H9 (cell line): ENCODE measurements at regions not wholly inside any gene's neighbourhood (a gene's known extent, or its start where the extent isn't known, plus 50 kb on each side); places are given as distances from the start of the nearest gene placed in this dataset.

Experiments used
- DNase-seq: peaks from one replicate; pipeline ENCODE4 v3.0.0-alpha.2; 2017
- H2AFZ ChIP-seq: one replicate; pipeline ENCODE4 v1.6.1; 2013; ENCODE audit warnings: mild to moderate bottlenecking, low read length, control low read depth, moderate library complexity
- H2AK5ac ChIP-seq: 2 replicates; pipeline ENCODE4 v1.6.1; 2013; ENCODE audit warnings: low read length, control low read depth, mixed read lengths; ENCODE audit not compliant: insufficient read length
- H2BK120ac ChIP-seq: one replicate; pipeline ENCODE4 v1.6.1; 2013; ENCODE audit warnings: low read depth, mild to moderate bottlenecking, low read length, control low read depth, inconsistent platforms; ENCODE audit not compliant: poor library complexity, severe bottlenecking
- H2BK12ac ChIP-seq: 2 replicates; pipeline ENCODE4 v1.6.1; 2013; ENCODE audit warnings: low read length, control low read depth, mixed read lengths, low read depth; ENCODE audit not compliant: insufficient read length
- H2BK15ac ChIP-seq: 2 replicates; pipeline ENCODE4 v1.6.1; 2013; ENCODE audit warnings: low read depth, low read length, control low read depth
- H2BK20ac ChIP-seq: one replicate; pipeline ENCODE4 v1.6.1; 2013; ENCODE audit warnings: low read depth, mild to moderate bottlenecking, low read length, control low read depth, inconsistent platforms; ENCODE audit not compliant: poor library complexity, severe bottlenecking
- H2BK5ac ChIP-seq: 2 replicates; pipeline ENCODE4 v1.6.1; 2013; ENCODE audit warnings: low read length, control low read depth, mixed read lengths; ENCODE audit not compliant: insufficient read length
- H3K14ac ChIP-seq: 2 replicates; pipeline ENCODE4 v1.6.1; 2013; ENCODE audit warnings: low read length, control low read depth; ENCODE audit not compliant: insufficient read depth
- H3K18ac ChIP-seq: 2 replicates; pipeline ENCODE4 v1.6.1; 2013; ENCODE audit warnings: low read depth, mild to moderate bottlenecking, mixed read lengths, low read length, control low read depth; ENCODE audit not compliant: insufficient read length
- H3K23ac ChIP-seq: 2 replicates; pipeline ENCODE4 v1.6.1; 2013; ENCODE audit warnings: low read length, control low read depth, mixed read lengths, low read depth; ENCODE audit not compliant: insufficient read length
- H3K23me2 ChIP-seq: 2 replicates; pipeline ENCODE4 v1.6.1; 2013; ENCODE audit warnings: low read depth, mild to moderate bottlenecking, mixed read lengths, low read length, control low read depth; ENCODE audit not compliant: insufficient read length, poor library complexity, severe bottlenecking
- H3K27ac ChIP-seq: 2 replicates; pipeline ENCODE4 v1.5.1; 2013; ENCODE audit warnings: low read length, control low read depth, mixed read lengths, low read depth; ENCODE audit not compliant: insufficient read length
- H3K27me3 ChIP-seq: 2 replicates; pipeline ENCODE4 v1.6.1; 2013; ENCODE audit warnings: low read length, control low read depth, inconsistent platforms; ENCODE audit not compliant: insufficient read depth
- H3K4ac ChIP-seq: 2 replicates; pipeline ENCODE4 v1.6.1; 2013; ENCODE audit warnings: low read depth, mild to moderate bottlenecking, control low read depth, inconsistent platforms, low read length, moderate library complexity
- H3K4me1 ChIP-seq: 2 replicates; pipeline ENCODE4 v1.6.1; 2013; ENCODE audit warnings: low read length, control low read depth, inconsistent platforms; ENCODE audit not compliant: insufficient read depth
- H3K4me2 ChIP-seq: 2 replicates; pipeline ENCODE4 v1.6.1; 2013; ENCODE audit warnings: low read length, control low read depth, mixed read lengths; ENCODE audit not compliant: insufficient read length, insufficient read depth
- H3K56ac ChIP-seq: 2 replicates; pipeline ENCODE4 v1.6.1; 2013; ENCODE audit warnings: low read depth, mild to moderate bottlenecking, mixed read lengths, low read length, control low read depth; ENCODE audit not compliant: insufficient read length
- H3K79me1 ChIP-seq: 2 replicates; pipeline ENCODE4 v1.6.1; 2013; ENCODE audit warnings: low read depth, mild to moderate bottlenecking, moderate library complexity, low read length, control low read depth, inconsistent platforms; ENCODE audit not compliant: insufficient read depth, poor library complexity, severe bottlenecking
- H3K79me2 ChIP-seq: 2 replicates; pipeline ENCODE4 v1.6.1; 2013; ENCODE audit warnings: low read length, control low read depth, inconsistent platforms; ENCODE audit not compliant: insufficient read depth
- H3K9ac ChIP-seq: 2 replicates; pipeline ENCODE4 v1.6.1; 2013; ENCODE audit warnings: low read length, control low read depth, mixed read lengths; ENCODE audit not compliant: insufficient read length; ENCODE audit errors: extremely low read depth
- H3K9me3 ChIP-seq: one replicate; pipeline ENCODE4 v1.6.1; 2013; ENCODE audit warnings: low read depth, low read length, inconsistent platforms; ENCODE audit not compliant: control insufficient read depth
- H3T11ph ChIP-seq: one replicate; pipeline ENCODE4 v1.6.1; 2013; ENCODE audit warnings: mild to moderate bottlenecking, low read length, control low read depth, inconsistent platforms
- H4K20me1 ChIP-seq: one replicate; pipeline ENCODE4 v1.6.1; 2013; ENCODE audit not compliant: control insufficient read depth, insufficient read length, insufficient read depth
- H4K5ac ChIP-seq: 2 replicates; pipeline ENCODE4 v1.6.1; 2013; ENCODE audit warnings: low read depth, mild to moderate bottlenecking, mixed read lengths, low read length, control low read depth; ENCODE audit not compliant: insufficient read length
- H4K8ac ChIP-seq: replicated peaks from 2 replicates; pipeline ENCODE4 v1.6.1; 2013; ENCODE audit warnings: low read length, control low read depth, mixed read lengths, low read depth; ENCODE audit not compliant: insufficient read length
- H4K91ac ChIP-seq: 2 replicates; pipeline ENCODE4 v1.6.1; 2013; ENCODE audit warnings: low read depth, mild to moderate bottlenecking, moderate library complexity, mixed read lengths, low read length, control low read depth; ENCODE audit not compliant: insufficient read length
- H3K27ac Mint-ChIP-seq, 3 experiments: 2 replicates in 2 of 3; 3 replicates in 1 of 3; pipeline ENCODE4 v1.8.0; 2020 to 2021; ENCODE audit warnings: mixed read lengths in 3 of 3, mild to moderate bottlenecking in 1 of 3, moderate library complexity in 1 of 3
- H3K27me3 Mint-ChIP-seq: 2 replicates; pipeline ENCODE4 v1.8.0; 2021; ENCODE audit warnings: low read depth, mild to moderate bottlenecking, moderate library complexity, mixed read lengths
- H3K36me3 Mint-ChIP-seq, 3 experiments: 2 replicates in 2 of 3; 3 replicates in 1 of 3; pipeline ENCODE4 v1.8.0; 2020 to 2021; ENCODE audit warnings: low read depth in 3 of 3, mixed read lengths in 3 of 3; ENCODE audit not compliant: insufficient read depth in 1 of 3
- H3K4me1 Mint-ChIP-seq, 2 experiments: 2 replicates each; pipeline ENCODE4 v1.8.0; 2020; ENCODE audit warnings: mixed read lengths in 2 of 2
- H3K4me3 Mint-ChIP-seq, 2 experiments: 2 replicates in 1 of 2; 3 replicates in 1 of 2; pipeline ENCODE4 v1.8.0; 2020 to 2021; ENCODE audit warnings: mild to moderate bottlenecking in 2 of 2, mixed read lengths in 2 of 2, moderate library complexity in 1 of 2
- H3K9me3 Mint-ChIP-seq, 2 experiments: 2 replicates in 1 of 2; 3 replicates in 1 of 2; pipeline ENCODE4 v1.8.0; 2020; ENCODE audit warnings: mild to moderate bottlenecking in 2 of 2, mixed read lengths in 2 of 2, moderate library complexity in 1 of 2
- CTCF ChIP-seq: fragments of 200-600 bp; sonication (generic); conservative IDR thresholded peaks from 3 replicates; pipeline ENCODE4 v1.8.0; 2021; ENCODE audit warnings: antibody characterized with exemption, mild to moderate bottlenecking
- WGBS: extraction: QIAGEN DNeasy Blood & Tissue Kit; methylation state at CpG from one replicate; pipeline ENCODE4 v1.1.7; 2013; ENCODE audit warnings: missing lambda C conversion rate, low lambda C conversion rate, mixed read lengths; ENCODE audit not compliant: insufficient read length; ENCODE audit errors: extremely low coverage; 5-methylcytosine and 5-hydroxymethylcytosine counted together

GRCh38 chr2:21650569-21650968 lies 526.8 kb downstream of the TDRD15 start:
- H3K27ac Mint-ChIP-seq: no peak overlapping the region
- Histone ChIP-seq H3K4ac (no peak overlapping the region), H3K14ac (no peak overlapping the region), H3K27me3 (no peaks in the 10 kb centered on the region), H4K91ac (no peak overlapping the region), H3K9me3 (no peaks in the 10 kb centered on the region), H4K20me1 (no peaks in the 10 kb centered on the region), H4K5ac (no peak overlapping the region), H2BK15ac (no peak overlapping the region), H2AK5ac (no peak overlapping the region), H3K79me1 (no peaks in the 10 kb centered on the region), H3K4me1 (no peaks in the 10 kb centered on the region), H3K4me2 (no peak overlapping the region), H3K18ac (no peak overlapping the region), H3K79me2 (no peaks in the 10 kb centered on the region), H3K23me2 (no peaks in the 10 kb centered on the region), H3K56ac (no peak overlapping the region), H3K23ac (no peak overlapping the region), H3T11ph (no peak overlapping the region), H2BK12ac (no peak overlapping the region), H2BK5ac (no peak overlapping the region), H2BK120ac (no peak overlapping the region), H2AFZ (no peak overlapping the region), H3K27ac (no peak overlapping the region), H2BK20ac (no peak overlapping the region), H3K9ac (no peak overlapping the region), H4K8ac (no peak overlapping the region)
- no peak for DNase-seq
- no peak overlapping the region for H3K4me3 Mint-ChIP-seq
- H3K36me3 Mint-ChIP-seq: no peaks in the 10 kb centered on the region; a peak in 1 of 7 replicates
- TF ChIP-seq CTCF: no peak
- WGBS: no CpG with 5 or more reads among the region's 4 CpGs
- no peaks in the 10 kb centered on the region for H3K27me3 Mint-ChIP-seq
- no peaks in the 10 kb centered on the region for H3K9me3 Mint-ChIP-seq
- peaks cover 11 to 13% of the 10 kb centered on the region in 2 experiments for H3K4me1 Mint-ChIP-seq
